Stimulated activated CD4-positive, alpha-beta T cell treated with anti-CD3 and anti-CD28 coated beads, TNF-alpha, amount 100 ng/mL, for 24 hours (primary cell): ENCODE measurements at regions not wholly inside any gene's neighbourhood (a gene's known extent, or its start where the extent isn't known, plus 50 kb on each side); places are given as distances from the start of the nearest gene placed in this dataset.

Experiments used
- DNase-seq, 3 experiments: peaks; one replicate each; pipeline ENCODE4 v3.0.0-alpha.2; 2020; ENCODE audit warnings: low read depth in 3 of 3

DNA sequence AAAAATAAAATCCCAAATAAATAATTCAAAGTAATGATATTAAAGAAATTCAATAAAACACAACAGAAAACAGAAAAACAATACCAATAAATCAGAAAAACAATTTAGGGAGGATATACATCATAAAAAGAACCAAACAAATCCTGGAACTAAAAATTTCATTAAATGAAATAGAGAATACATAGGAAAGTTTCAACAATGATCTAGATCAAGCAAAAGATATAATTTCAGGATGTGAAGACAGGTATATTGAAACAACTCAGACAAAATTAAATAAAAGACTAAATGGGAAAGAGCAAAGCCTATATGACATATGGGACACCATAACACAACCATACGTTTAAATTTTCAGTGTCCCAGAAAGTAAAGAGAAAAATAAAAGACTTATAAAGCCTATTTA, 85.1 kb upstream of the GHR start:
- DNase-seq = no peak

- DNase-seq = no peak
These were observed 74.1 kb upstream of the GHR start for GRCh38 chr5:42349163-42349562.

- no peak for DNase-seq
These were observed 71.3 kb upstream of the GHR start for GRCh38 chr5:42351956-42352355.

DNA sequence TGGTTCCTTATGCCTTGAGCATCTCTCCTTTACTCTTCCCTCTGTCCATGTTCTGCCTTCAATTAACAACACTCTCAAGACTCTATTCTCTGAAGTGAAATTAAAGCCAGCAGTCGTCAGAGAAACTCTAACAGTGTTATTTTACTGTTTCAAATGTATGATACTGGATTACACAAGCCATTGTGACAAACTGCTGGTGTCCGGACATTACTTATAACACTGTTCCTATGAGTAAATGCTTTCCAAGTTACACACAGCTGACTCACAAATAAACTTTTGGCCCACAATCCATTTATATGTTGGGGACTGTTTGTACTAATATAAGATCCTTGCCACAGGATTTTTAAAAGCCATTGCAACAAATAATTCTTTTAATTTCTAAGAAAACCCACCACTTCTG, 63.2 kb upstream of the GHR start:
- DNase-seq = no peak

- no peak for DNase-seq
These were observed 62.5 kb upstream of the GHR start for GRCh38 chr5:42360616-42361314.

DNA sequence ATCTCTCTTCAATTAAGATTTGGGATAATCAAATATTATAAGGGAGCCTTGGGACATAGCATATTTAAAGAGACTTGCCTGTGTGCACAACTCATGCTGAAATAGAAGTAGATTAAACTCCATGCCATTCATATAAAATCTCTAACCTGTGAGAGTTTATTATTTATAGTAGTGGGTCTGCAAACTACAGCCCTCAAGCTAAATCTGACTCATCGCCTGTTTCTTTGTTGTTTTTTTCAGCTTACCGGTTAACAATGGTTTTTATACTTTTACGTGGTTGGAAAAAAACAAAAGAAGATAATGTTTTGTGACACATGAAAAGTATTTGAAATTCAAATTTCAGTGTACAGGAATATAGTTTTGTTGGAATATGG, 61.9 kb upstream of the GHR start:
- no peak for DNase-seq

GRCh38 chr5:42366051-42366450, 57.2 kb upstream of the GHR start:
- no peak for DNase-seq
